Forelimb muscle (tissue), 1 donor: ENCODE measurements at regions not wholly inside any gene's neighbourhood (a gene's known extent, or its start where the extent isn't known, plus 50 kb on each side); places are given as distances from the start of the nearest gene placed in this dataset.

Source experiments
- DNase-seq: peaks from one replicate; pipeline ENCODE4 v3.0.0-alpha.2; 2013; ENCODE audit warnings: low read depth

GRCh38 chr1:234704106-234704887 lies 94.3 kb upstream of the IRF2BP2 start:
- no peak for DNase-seq

- DNase-seq = peak; percentile 98
Observed at GRCh38 chr1:234702342-234703000, 92.5 kb upstream of the IRF2BP2 start.

- DNase-seq = no peak
Observed at GRCh38 chr1:234701737-234702341, 91.9 kb upstream of the IRF2BP2 start.

GRCh38 chr1:234699795-234700665 lies 90.1 kb upstream of the IRF2BP2 start:
- no peak for DNase-seq

GRCh38 chr1:234698686-234699085 lies 88.7 kb upstream of the IRF2BP2 start:
- DNase-seq = no peak

- DNase-seq = no peak
Observed at GRCh38 chr1:234697741-234698140, 87.8 kb upstream of the IRF2BP2 start.

GRCh38 chr1:234697015-234697414 lies 87.0 kb upstream of the IRF2BP2 start:
- DNase-seq = no peak

GRCh38 chr1:234696148-234696576 lies 86.2 kb upstream of the IRF2BP2 start:
- no peak for DNase-seq

- no peak for DNase-seq
Observed at GRCh38 chr1:234694661-234695060, 84.7 kb upstream of the IRF2BP2 start.

- no peak for DNase-seq
Observed at GRCh38 chr1:234692966-234693580, 83.1 kb upstream of the IRF2BP2 start.

- DNase-seq = no peak
Observed at GRCh38 chr1:234691567-234691966, 81.6 kb upstream of the IRF2BP2 start.

GRCh38 chr1:234690872-234691271 lies 80.9 kb upstream of the IRF2BP2 start:
- DNase-seq = no peak

- DNase-seq = no peak
Observed at GRCh38 chr1:234689236-234689635, 79.3 kb upstream of the IRF2BP2 start.

- DNase-seq = no peak
Observed at GRCh38 chr1:234687011-234687410, 77.0 kb upstream of the IRF2BP2 start.

- DNase-seq = no peak
Observed at GRCh38 chr1:234686035-234686434, 76.1 kb upstream of the IRF2BP2 start.

- DNase-seq = no peak
Observed at GRCh38 chr1:234684856-234685255, 74.9 kb upstream of the IRF2BP2 start.

- no peak for DNase-seq
Observed at GRCh38 chr1:234683861-234684632, 74.1 kb upstream of the IRF2BP2 start.

- DNase-seq = no peak
Observed at GRCh38 chr1:234683127-234683860, 73.3 kb upstream of the IRF2BP2 start.

- DNase-seq = no peak
Observed at GRCh38 chr1:234681990-234682389, 72.0 kb upstream of the IRF2BP2 start.

- DNase-seq = no peak
Observed at GRCh38 chr1:234681065-234681464, 71.1 kb upstream of the IRF2BP2 start.
